SU-DHL-6 (cell line): ENCODE measurements at regions not wholly inside any gene's neighbourhood (a gene's known extent, or its start where the extent isn't known, plus 50 kb on each side); places are given as distances from the start of the nearest gene placed in this dataset.

ENCODE experiments used
- H2AFZ ChIP-seq: fragments of 200-600 bp; sonication (generic); 2 replicates; pipeline ENCODE4 v1.6.1; 2014; ENCODE audit warnings: low read depth, mild to moderate bottlenecking, moderate library complexity, mixed read lengths, antibody characterized with exemption, low read length; ENCODE audit not compliant: severe bottlenecking
- H3F3A ChIP-seq: fragments of 200-600 bp; shearing (Covaris generic); 2 replicates; pipeline ENCODE4 v1.6.0; 2016; ENCODE audit warnings: antibody characterized with exemption, mild to moderate bottlenecking; ENCODE audit not compliant: insufficient read depth
- H3K27ac ChIP-seq: fragments of 200-600 bp; sonication (generic); 2 replicates; pipeline ENCODE4 v1.5.1; 2016; ENCODE audit warnings: low read depth, mild to moderate bottlenecking, low read length, moderate library complexity, mixed read lengths
- H3K27me3 ChIP-seq: fragments of 200-600 bp; sonication (generic), shearing (Covaris generic); 2 replicates; pipeline ENCODE4 v1.6.0; 2014; ENCODE audit warnings: mild to moderate bottlenecking, low read length
- H3K36me3 ChIP-seq: fragments of 200-600 bp; sonication (generic); 2 replicates; pipeline ENCODE4 v1.6.1; 2014; ENCODE audit warnings: mild to moderate bottlenecking, low read length, mixed read lengths
- H3K4me2 ChIP-seq: fragments of 300-600, 200-600 bp; shearing (Covaris generic), sonication (generic); 2 replicates; pipeline ENCODE4 v1.6.0; 2014; ENCODE audit warnings: low read length, low read depth, mild to moderate bottlenecking; ENCODE audit not compliant: poor library complexity, severe bottlenecking
- H3K4me3 ChIP-seq: fragments of 200-600 bp; sonication (generic); 2 replicates; pipeline ENCODE4 v1.5.1; 2014; ENCODE audit warnings: antibody characterized with exemption, low read length, mild to moderate bottlenecking, mixed read lengths; ENCODE audit not compliant: insufficient read depth, poor library complexity, severe bottlenecking
- H3K79me2 ChIP-seq: fragments of 200-600 bp; sonication (generic); 2 replicates; pipeline ENCODE4 v1.6.1; 2014; ENCODE audit warnings: mild to moderate bottlenecking, low read length, moderate library complexity; ENCODE audit not compliant: insufficient read depth
- H3K9ac ChIP-seq: fragments of 200-600 bp; sonication (generic); 2 replicates; pipeline ENCODE4 v1.7.0; 2014; ENCODE audit warnings: mild to moderate bottlenecking, low read length
- H3K9me2 ChIP-seq: fragments of 200-600 bp; sonication (generic); replicated peaks from 2 replicates; pipeline ENCODE4 v1.6.1; 2014; ENCODE audit warnings: low read length; ENCODE audit not compliant: insufficient read depth
- H3K9me3 ChIP-seq: fragments of 200-600 bp; sonication (generic); 2 replicates; pipeline ENCODE4 v1.6.1; 2014; ENCODE audit warnings: low read length, mixed read lengths; ENCODE audit not compliant: insufficient read depth
- H4K20me1 ChIP-seq: fragments of 200-600 bp; sonication (generic); 2 replicates; pipeline ENCODE4 v1.6.1; 2014; ENCODE audit warnings: low read depth, mild to moderate bottlenecking, antibody characterized with exemption, low read length, moderate library complexity, mixed read lengths
- EZH2phosphoT487 ChIP-seq: fragments of 200-600 bp; sonication (generic), shearing (Covaris generic); conservative IDR thresholded peaks from 2 replicates; pipeline ENCODE4 v1.6.1; 2018; ENCODE audit warnings: mild to moderate bottlenecking, antibody characterized with exemption, low read length, moderate library complexity, mixed read lengths
- TF ChIP-seq, protein P1 (sequence below): fragments of 200-600 bp; sonication (generic); IDR thresholded peaks from one replicate; pipeline ENCODE4 v1.5.1; 2017; ENCODE audit warnings: antibody characterized with exemption, mild to moderate bottlenecking, low read length, moderate library complexity; ENCODE audit not compliant: insufficient read depth, poor library complexity, severe bottlenecking

DNA sequence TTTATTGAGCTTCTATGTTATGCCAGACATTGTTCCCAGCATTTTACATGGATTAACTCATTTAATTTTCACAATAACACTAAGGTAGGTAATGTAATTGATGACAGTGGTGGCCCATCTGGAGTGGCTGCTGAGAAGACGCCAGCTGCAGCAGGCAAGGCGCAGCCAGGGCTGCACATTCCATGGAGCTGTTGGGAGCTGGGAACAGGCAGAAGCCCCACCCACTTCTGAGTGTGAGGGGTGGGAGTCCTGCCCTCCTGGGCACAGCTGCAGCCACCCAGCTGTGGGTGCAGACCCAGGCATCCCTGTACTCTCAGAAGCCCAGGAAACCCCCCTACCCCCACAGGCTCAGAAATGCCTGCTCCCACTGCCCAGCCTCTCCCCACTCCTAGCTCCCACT, 183.3 kb downstream of the DEPDC1B start:
- Histone ChIP-seq H3K27me3 (no peaks in the 10 kb centered on the region), H3K27ac (no peak overlapping the region), H3K4me3 (no peak overlapping the region), H4K20me1 (no peaks in the 10 kb centered on the region), H3F3A (no peaks in the 10 kb centered on the region), H3K4me2 (no peak overlapping the region), H3K36me3 (no peaks in the 10 kb centered on the region), H3K9me2 (no peaks in the 10 kb centered on the region), H3K79me2 (no peaks in the 10 kb centered on the region), H3K9me3 (no peaks in the 10 kb centered on the region), H2AFZ (no peak overlapping the region), H3K9ac (no peak overlapping the region)
- TF ChIP-seq, protein P1, sequence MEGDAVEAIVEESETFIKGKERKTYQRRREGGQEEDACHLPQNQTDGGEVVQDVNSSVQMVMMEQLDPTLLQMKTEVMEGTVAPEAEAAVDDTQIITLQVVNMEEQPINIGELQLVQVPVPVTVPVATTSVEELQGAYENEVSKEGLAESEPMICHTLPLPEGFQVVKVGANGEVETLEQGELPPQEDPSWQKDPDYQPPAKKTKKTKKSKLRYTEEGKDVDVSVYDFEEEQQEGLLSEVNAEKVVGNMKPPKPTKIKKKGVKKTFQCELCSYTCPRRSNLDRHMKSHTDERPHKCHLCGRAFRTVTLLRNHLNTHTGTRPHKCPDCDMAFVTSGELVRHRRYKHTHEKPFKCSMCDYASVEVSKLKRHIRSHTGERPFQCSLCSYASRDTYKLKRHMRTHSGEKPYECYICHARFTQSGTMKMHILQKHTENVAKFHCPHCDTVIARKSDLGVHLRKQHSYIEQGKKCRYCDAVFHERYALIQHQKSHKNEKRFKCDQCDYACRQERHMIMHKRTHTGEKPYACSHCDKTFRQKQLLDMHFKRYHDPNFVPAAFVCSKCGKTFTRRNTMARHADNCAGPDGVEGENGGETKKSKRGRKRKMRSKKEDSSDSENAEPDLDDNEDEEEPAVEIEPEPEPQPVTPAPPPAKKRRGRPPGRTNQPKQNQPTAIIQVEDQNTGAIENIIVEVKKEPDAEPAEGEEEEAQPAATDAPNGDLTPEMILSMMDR, result no peak
- TF ChIP-seq EZH2phosphoT487, result no peak

DNA sequence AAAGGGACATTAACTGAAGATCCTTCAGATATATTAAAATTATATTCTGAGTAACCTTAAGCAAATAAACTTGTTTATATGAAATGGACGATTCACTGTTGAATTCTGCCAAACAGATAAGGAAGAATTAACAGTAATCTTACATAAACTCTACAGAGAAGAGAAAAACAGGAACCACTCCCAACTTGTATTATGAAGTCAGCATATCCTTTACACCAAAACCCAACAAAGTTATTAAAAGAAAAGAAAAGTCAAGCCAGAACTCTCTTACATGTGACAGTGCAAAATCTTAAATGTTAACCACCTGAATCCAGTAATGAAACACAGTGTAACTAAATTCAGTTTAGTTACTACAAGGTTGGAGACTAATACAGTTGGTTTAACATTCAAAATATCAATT, 185.8 kb downstream of the DEPDC1B start:
- no peaks in the 10 kb centered on the region for H4K20me1 ChIP-seq
- no peaks in the 10 kb centered on the region for H3K9me2 ChIP-seq
- H3K9me3 ChIP-seq, result no peaks in the 10 kb centered on the region
- H3K27ac ChIP-seq, result no peak overlapping the region
- no peak overlapping the region for H2AFZ ChIP-seq
- TF ChIP-seq, protein P1, result no peak
- no peak for TF ChIP-seq EZH2phosphoT487
- H3K4me2 ChIP-seq, result no peak overlapping the region
- H3K36me3 ChIP-seq, result no peaks in the 10 kb centered on the region
- H3K27me3 ChIP-seq, result no peaks in the 10 kb centered on the region
- no peaks in the 10 kb centered on the region for H3K79me2 ChIP-seq
- H3K9ac ChIP-seq, result no peak overlapping the region
- H3F3A ChIP-seq, result no peaks in the 10 kb centered on the region
- no peak overlapping the region for H3K4me3 ChIP-seq

DNA sequence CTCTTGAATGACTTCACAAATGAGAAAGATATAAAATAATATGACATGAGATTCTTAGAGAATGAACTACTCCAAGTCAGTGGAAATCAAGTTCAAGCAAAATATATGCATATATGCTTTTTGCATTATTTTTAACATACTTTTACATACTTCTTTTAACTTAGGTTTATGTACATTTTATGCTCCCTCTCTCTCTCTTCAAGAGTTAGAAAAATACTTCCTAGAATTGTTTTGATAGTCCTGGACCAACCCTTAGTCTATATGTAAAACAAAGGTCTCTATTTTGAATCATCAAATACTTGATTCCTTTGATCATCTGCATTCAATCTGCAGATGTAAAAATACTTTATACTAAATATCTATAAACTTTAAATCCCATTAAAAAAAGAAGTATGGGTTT, 187.8 kb downstream of the DEPDC1B start:
- Histone ChIP-seq H2AFZ (no peak overlapping the region), H3K4me2 (no peak overlapping the region), H3K79me2 (no peaks in the 10 kb centered on the region), H3K4me3 (no peak overlapping the region), H3K9me3 (no peaks in the 10 kb centered on the region), H4K20me1 (no peaks in the 10 kb centered on the region), H3K9me2 (no peaks in the 10 kb centered on the region), H3F3A (no peaks in the 10 kb centered on the region), H3K27ac (no peak overlapping the region), H3K36me3 (no peaks in the 10 kb centered on the region), H3K27me3 (no peaks in the 10 kb centered on the region), H3K9ac (no peak overlapping the region)
- TF ChIP-seq, protein P1, result no peak
- TF ChIP-seq EZH2phosphoT487, result no peak

DNA sequence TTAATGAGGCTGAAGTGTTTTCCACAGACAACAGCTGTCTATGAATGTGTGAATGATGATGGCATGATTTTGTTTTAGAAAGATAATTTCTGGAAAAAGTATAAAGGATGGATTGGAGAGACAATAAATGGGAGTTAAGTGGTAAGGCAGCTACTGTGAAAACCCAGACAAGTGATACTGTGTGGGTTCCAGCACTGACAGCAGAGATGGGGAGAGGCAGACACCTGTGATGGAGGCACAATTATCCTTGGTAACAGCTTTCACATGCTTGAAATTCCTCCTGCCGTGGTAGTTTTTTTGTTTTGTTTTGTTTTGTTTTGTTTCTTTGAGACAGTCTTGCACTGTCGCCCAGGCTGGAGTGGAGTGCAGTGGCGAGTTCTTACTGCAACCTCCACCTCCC, 189.3 kb downstream of the DEPDC1B start:
- Histone ChIP-seq H3K9ac (no peak overlapping the region), H3K36me3 (no peaks in the 10 kb centered on the region), H3K9me3 (no peaks in the 10 kb centered on the region), H3F3A (no peaks in the 10 kb centered on the region), H3K27me3 (no peaks in the 10 kb centered on the region), H3K79me2 (no peaks in the 10 kb centered on the region), H3K27ac (no peak overlapping the region), H3K4me2 (no peak overlapping the region), H3K4me3 (no peak overlapping the region), H2AFZ (no peak overlapping the region), H4K20me1 (no peaks in the 10 kb centered on the region), H3K9me2 (no peaks in the 10 kb centered on the region)
- TF ChIP-seq, protein P1, result no peak
- no peak for TF ChIP-seq EZH2phosphoT487
